ENCODE measurements at regions not wholly inside any gene's neighbourhood (a gene's known extent, or its start where the extent isn't known, plus 50 kb on each side); places are given as distances from the start of the nearest gene placed in this dataset.

DNA sequence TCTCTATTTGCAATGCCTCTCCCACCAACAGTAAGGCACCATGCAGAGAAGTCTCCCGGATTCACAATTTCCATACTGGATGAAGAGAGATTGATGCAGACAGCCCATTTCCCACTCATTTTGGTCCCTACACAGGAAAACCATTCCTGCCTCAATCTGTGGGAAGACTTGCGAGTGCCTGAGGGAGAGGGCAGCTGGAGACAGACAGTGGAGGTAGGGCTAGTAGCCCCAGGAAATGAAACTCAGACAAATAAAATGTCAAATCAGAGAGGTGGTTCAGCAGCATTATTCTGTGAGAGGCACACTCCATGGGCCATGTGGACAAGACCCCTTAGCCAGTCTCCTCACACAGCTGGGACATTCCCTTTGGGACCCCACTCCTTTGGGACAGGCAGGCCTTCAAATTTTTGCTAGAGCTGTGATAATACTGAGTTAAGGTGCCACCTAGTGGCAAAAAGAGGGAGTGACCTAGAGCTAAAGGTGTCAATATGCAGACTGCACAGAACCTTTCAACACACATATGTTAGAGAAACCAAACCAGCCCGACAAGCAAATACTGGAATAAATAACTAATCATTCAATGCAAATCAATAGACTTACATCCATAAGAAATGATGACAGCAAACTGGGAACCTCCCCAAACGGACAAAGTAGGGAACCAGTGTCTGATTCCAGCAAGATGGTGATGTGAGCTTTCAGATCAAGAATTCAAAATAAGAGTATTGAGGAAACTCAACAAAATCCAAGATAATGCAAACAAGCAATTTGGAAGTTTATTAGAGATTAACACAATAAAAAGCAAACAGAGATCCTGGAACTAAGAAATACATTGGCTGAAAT is 1865.3 kb upstream of the AGA start:
- Mint-ChIP-seq H3K4me1 (ENCODE audit: unreplicated experiment) (no peaks in the 10 kb centered on the region), H3K27me3 (ENCODE audit: unreplicated experiment) (no peaks in the 10 kb centered on the region), H3K27ac (ENCODE audit: unreplicated experiment) (no peak overlapping the region), H3K4me3 (ENCODE audit: unreplicated experiment) (no peak overlapping the region), H3K9me3 (ENCODE audit: unreplicated experiment) (no peaks in the 10 kb centered on the region), H3K36me3 (ENCODE audit: low read depth, unreplicated experiment) (no peaks in the 10 kb centered on the region)
- DNase-seq (ENCODE audit: low spot score): peak; percentile 66
- TF ChIP-seq, protein P1, sequence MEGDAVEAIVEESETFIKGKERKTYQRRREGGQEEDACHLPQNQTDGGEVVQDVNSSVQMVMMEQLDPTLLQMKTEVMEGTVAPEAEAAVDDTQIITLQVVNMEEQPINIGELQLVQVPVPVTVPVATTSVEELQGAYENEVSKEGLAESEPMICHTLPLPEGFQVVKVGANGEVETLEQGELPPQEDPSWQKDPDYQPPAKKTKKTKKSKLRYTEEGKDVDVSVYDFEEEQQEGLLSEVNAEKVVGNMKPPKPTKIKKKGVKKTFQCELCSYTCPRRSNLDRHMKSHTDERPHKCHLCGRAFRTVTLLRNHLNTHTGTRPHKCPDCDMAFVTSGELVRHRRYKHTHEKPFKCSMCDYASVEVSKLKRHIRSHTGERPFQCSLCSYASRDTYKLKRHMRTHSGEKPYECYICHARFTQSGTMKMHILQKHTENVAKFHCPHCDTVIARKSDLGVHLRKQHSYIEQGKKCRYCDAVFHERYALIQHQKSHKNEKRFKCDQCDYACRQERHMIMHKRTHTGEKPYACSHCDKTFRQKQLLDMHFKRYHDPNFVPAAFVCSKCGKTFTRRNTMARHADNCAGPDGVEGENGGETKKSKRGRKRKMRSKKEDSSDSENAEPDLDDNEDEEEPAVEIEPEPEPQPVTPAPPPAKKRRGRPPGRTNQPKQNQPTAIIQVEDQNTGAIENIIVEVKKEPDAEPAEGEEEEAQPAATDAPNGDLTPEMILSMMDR (IDR thresholded peaks at IDR 0.05; ENCODE audit: unreplicated experiment): peak; percentile 89

DNA sequence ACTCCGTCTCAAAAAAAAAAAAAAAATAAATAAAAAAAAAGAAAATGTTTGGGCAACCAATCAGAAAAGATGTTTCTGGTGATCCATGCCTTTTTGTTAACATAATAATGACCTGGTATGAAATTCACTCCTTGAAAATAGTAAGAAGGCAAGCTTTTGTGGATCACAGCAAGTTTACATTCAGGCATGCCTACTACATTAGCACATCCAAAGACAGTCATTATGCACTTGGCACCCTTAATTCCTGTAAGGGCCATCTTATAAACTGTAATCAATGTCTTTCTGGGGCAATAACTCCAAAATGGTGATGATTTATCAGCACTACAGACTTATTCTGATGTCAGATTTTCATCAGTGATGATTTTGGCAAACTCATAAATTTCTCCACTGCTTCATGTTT is 1871.6 kb upstream of the AGA start:
- Mint-ChIP-seq H3K27me3 (ENCODE audit: unreplicated experiment) (no peaks in the 10 kb centered on the region), H3K4me1 (ENCODE audit: unreplicated experiment) (no peaks in the 10 kb centered on the region), H3K9me3 (ENCODE audit: unreplicated experiment) (no peaks in the 10 kb centered on the region), H3K36me3 (ENCODE audit: low read depth, unreplicated experiment) (no peaks in the 10 kb centered on the region), H3K27ac (ENCODE audit: unreplicated experiment) (no peak overlapping the region), H3K4me3 (ENCODE audit: unreplicated experiment) (no peak overlapping the region)
- TF ChIP-seq, protein P1 (IDR thresholded peaks at IDR 0.05; ENCODE audit: unreplicated experiment): no peak
- no peak for DNase-seq (ENCODE audit: low spot score)

DNA sequence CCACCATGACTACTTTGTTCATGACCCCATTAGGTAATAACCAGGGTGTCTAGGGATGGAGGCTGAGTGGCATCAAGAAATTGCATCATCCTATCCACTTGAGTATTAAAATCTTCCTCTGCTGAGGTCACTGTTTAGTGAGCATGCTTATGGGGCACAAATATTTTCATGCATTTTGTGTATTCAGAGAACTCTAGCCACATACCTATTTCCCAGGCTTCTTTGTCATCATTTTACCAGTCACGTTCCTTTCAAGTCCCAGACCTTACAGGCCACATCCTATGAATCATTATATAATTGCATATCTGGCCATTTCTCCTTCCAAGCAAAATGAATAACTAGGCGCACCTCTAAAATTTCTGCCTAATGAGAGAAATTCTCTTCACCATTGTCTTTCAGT is 1882.9 kb upstream of the AGA start:
- TF ChIP-seq, protein P1 (IDR thresholded peaks at IDR 0.05; ENCODE audit: unreplicated experiment): no peak
- no peaks in the 10 kb centered on the region for H3K9me3 Mint-ChIP-seq (ENCODE audit: unreplicated experiment)
- no peaks in the 10 kb centered on the region for H3K4me1 Mint-ChIP-seq (ENCODE audit: unreplicated experiment)
- no peaks in the 10 kb centered on the region for H3K36me3 Mint-ChIP-seq (ENCODE audit: low read depth, unreplicated experiment)
- H3K27me3 Mint-ChIP-seq (ENCODE audit: unreplicated experiment): no peaks in the 10 kb centered on the region
- no peak for DNase-seq (ENCODE audit: low spot score)
- no peak overlapping the region for H3K27ac Mint-ChIP-seq (ENCODE audit: unreplicated experiment)
- no peak overlapping the region for H3K4me3 Mint-ChIP-seq (ENCODE audit: unreplicated experiment)

DNA sequence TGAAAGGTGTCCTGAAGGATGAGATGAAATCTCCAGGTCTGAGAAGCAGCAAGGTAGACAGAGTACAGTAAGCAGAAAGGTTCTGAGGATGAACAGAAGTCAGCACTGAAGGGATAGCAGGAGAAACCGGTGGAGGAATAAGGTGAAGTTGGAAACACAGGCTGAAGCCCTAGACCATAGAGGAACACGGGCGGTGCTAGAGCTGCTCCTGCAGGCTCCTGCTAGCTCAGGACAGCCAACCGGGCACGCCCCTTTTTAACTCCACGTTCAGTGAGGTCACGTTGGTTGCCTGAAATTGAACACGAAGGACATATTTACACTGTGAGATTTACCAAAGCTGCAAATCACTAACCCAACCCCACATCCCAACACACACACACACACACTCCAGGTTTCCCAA is 1886.4 kb upstream of the AGA start:
- H3K27ac Mint-ChIP-seq (ENCODE audit: unreplicated experiment): no peak overlapping the region
- no peaks in the 10 kb centered on the region for H3K27me3 Mint-ChIP-seq (ENCODE audit: unreplicated experiment)
- TF ChIP-seq, protein P1 (IDR thresholded peaks at IDR 0.05; ENCODE audit: unreplicated experiment): no peak
- no peak for DNase-seq (ENCODE audit: low spot score)
- H3K36me3 Mint-ChIP-seq (ENCODE audit: low read depth, unreplicated experiment): no peaks in the 10 kb centered on the region
- H3K4me3 Mint-ChIP-seq (ENCODE audit: unreplicated experiment): no peak overlapping the region
- H3K9me3 Mint-ChIP-seq (ENCODE audit: unreplicated experiment): no peaks in the 10 kb centered on the region
- H3K4me1 Mint-ChIP-seq (ENCODE audit: unreplicated experiment): no peaks in the 10 kb centered on the region

DNA sequence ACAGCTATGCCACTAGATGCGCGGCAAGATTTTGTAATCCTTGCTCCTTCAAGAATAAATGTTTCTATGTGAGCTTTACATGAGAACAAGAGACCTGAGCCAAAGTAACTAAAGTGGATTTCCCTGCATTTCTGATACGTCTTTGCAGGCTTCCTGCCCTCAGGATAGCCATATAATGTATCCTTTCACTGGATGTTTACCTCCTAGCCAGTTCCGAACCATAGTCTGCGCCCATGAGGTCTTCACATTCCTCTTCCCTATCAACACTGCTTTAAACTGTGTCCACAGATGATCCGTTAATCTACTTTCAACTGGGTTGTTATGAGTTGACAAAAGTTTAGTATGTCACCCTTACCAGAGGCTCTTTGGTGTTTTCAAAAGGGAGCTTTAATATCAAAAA is 1889.1 kb upstream of the AGA start:
- no peak overlapping the region for H3K27ac Mint-ChIP-seq (ENCODE audit: unreplicated experiment)
- no peaks in the 10 kb centered on the region for H3K36me3 Mint-ChIP-seq (ENCODE audit: low read depth, unreplicated experiment)
- TF ChIP-seq, protein P1 (IDR thresholded peaks at IDR 0.05; ENCODE audit: unreplicated experiment): no peak
- H3K9me3 Mint-ChIP-seq (ENCODE audit: unreplicated experiment): no peaks in the 10 kb centered on the region
- H3K4me1 Mint-ChIP-seq (ENCODE audit: unreplicated experiment): no peaks in the 10 kb centered on the region
- H3K4me3 Mint-ChIP-seq (ENCODE audit: unreplicated experiment): no peak overlapping the region
- no peak for DNase-seq (ENCODE audit: low spot score)
- no peaks in the 10 kb centered on the region for H3K27me3 Mint-ChIP-seq (ENCODE audit: unreplicated experiment)

Measured in endothelial cell (in vitro differentiated cells).